Breast epithelium (tissue), 3 donors: ENCODE measurements at regions not wholly inside any gene's neighbourhood (a gene's known extent, or its start where the extent isn't known, plus 50 kb on each side); places are given as distances from the start of the nearest gene placed in this dataset.

Experiments
- POLR2A ChIP-seq: fragments of 450-650 bp; IDR thresholded peaks from one replicate; pipeline ENCODE4 v1.6.1; 2016; ENCODE audit warnings: antibody characterized with exemption, mild to moderate bottlenecking, moderate library complexity
- POLR2AphosphoS5 ChIP-seq, 3 donors: sonication (generic); formaldehyde crosslinking; IDR thresholded peaks; one replicate each; pipeline ENCODE4 v1.6.1; 2017; ENCODE audit warnings: antibody characterized with exemption in 3 of 3
- TF ChIP-seq, protein P1 (sequence below), 3 donors: fragments of 450-650 bp; IDR thresholded peaks; one replicate each; pipeline ENCODE4 v1.5.1; 2016 to 2017; ENCODE audit warnings: antibody characterized with exemption in 3 of 3, mild to moderate bottlenecking in 3 of 3, moderate library complexity in 3 of 3

DNA sequence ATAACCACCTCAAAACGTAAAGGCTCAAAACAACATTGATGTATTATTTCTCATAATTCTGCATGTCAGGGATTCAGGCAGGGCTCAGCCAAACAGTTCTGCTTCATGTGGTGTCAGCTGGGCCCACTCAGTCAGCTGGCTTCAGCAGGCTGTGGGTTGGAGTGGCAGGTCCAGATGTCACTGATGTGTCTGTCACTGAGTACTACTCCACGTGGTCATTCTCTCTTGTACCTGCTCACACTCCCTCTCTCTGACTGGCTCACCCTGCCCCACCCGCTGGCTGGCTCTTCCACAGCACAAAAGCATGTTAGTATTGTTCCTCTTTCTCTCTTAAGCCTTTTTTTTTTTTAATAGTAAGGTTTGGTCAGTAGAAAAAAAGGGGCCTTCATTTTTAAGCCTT is 182.4 kb downstream of the DICER1 start:
- TF ChIP-seq, protein P1, sequence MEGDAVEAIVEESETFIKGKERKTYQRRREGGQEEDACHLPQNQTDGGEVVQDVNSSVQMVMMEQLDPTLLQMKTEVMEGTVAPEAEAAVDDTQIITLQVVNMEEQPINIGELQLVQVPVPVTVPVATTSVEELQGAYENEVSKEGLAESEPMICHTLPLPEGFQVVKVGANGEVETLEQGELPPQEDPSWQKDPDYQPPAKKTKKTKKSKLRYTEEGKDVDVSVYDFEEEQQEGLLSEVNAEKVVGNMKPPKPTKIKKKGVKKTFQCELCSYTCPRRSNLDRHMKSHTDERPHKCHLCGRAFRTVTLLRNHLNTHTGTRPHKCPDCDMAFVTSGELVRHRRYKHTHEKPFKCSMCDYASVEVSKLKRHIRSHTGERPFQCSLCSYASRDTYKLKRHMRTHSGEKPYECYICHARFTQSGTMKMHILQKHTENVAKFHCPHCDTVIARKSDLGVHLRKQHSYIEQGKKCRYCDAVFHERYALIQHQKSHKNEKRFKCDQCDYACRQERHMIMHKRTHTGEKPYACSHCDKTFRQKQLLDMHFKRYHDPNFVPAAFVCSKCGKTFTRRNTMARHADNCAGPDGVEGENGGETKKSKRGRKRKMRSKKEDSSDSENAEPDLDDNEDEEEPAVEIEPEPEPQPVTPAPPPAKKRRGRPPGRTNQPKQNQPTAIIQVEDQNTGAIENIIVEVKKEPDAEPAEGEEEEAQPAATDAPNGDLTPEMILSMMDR (IDR thresholded peaks at IDR 0.05), result no peak
- no peak for TF ChIP-seq POLR2A
- no peak for TF ChIP-seq POLR2AphosphoS5 (IDR thresholded peaks at IDR 0.05)
